Left ventricle myocardium inferior (tissue), 1 donor: ENCODE measurements at regions not wholly inside any gene's neighbourhood (a gene's known extent, or its start where the extent isn't known, plus 50 kb on each side); places are given as distances from the start of the nearest gene placed in this dataset.

Experiments used
- DNase-seq: peaks from one replicate; pipeline ENCODE4 v3.0.0-alpha.2; 2020
- H3K27ac ChIP-seq: fragments of 200-600 bp; replicated peaks from 2 replicates; pipeline ENCODE4 v1.8.0; 2021
- H3K27me3 ChIP-seq: fragments of 200-600 bp; 2 replicates; pipeline ENCODE4 v1.8.0; 2021; ENCODE audit warnings: low read depth
- H3K36me3 ChIP-seq: fragments of 200-600 bp; 2 replicates; pipeline ENCODE4 v1.8.0; 2021
- H3K4me1 ChIP-seq: fragments of 200-600 bp; 2 replicates; pipeline ENCODE4 v1.8.0; 2021
- H3K4me3 ChIP-seq: fragments of 200-600 bp; 2 replicates; pipeline ENCODE4 v1.8.0; 2021; ENCODE audit warnings: mild to moderate bottlenecking, moderate library complexity
- H3K9me3 ChIP-seq: fragments of 200-600 bp; replicated peaks from 2 replicates; pipeline ENCODE4 v1.8.0; 2021
- intact Hi-C: fragments of 100-400 bp; cut with micrococcal nuclease; formaldehyde crosslinking; loops from one replicate; pipeline ENCODE4 v1.11.0; 2022
- TF ChIP-seq, protein P1 (sequence below): fragments of 200-600 bp; IDR thresholded peaks from 2 replicates; pipeline ENCODE4 v1.8.0; 2021; ENCODE audit warnings: antibody characterized with exemption, mild to moderate bottlenecking, borderline replicate concordance
- donor health status: DM: no; HTN: yes; CAD: no; lungs with severe emphysema.

DNA sequence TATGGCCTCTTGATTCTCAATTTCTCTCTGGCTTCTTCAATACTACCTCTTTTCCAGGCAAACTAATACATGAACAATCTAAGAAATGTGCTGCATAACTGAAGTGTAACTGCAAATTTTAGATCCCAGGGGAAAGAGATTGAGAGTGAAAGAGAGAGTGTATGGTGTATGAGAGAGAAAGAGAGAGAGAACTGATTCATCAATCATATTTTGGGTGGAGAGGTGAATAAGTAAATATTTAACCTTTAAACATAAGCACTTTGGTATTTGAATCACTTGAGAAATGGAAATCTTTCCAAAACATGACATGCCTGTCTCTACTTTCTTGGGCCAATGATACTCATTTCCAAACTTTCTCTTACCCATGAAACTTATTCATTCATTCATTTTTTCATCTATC, 147.2 kb upstream of the DIPK2B start:
- no peak for DNase-seq
- H3K9me3 ChIP-seq: peaks cover 4% of the 10 kb centered on the region
- no peak overlapping the region for H3K4me3 ChIP-seq
- no peaks in the 10 kb centered on the region for H3K36me3 ChIP-seq
- H3K4me1 ChIP-seq: no peaks in the 10 kb centered on the region
- TF ChIP-seq, protein P1, sequence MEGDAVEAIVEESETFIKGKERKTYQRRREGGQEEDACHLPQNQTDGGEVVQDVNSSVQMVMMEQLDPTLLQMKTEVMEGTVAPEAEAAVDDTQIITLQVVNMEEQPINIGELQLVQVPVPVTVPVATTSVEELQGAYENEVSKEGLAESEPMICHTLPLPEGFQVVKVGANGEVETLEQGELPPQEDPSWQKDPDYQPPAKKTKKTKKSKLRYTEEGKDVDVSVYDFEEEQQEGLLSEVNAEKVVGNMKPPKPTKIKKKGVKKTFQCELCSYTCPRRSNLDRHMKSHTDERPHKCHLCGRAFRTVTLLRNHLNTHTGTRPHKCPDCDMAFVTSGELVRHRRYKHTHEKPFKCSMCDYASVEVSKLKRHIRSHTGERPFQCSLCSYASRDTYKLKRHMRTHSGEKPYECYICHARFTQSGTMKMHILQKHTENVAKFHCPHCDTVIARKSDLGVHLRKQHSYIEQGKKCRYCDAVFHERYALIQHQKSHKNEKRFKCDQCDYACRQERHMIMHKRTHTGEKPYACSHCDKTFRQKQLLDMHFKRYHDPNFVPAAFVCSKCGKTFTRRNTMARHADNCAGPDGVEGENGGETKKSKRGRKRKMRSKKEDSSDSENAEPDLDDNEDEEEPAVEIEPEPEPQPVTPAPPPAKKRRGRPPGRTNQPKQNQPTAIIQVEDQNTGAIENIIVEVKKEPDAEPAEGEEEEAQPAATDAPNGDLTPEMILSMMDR: no peak
- no peak overlapping the region for H3K27ac ChIP-seq
- intact Hi-C loops: no loop called here
- no peaks in the 10 kb centered on the region for H3K27me3 ChIP-seq

DNA sequence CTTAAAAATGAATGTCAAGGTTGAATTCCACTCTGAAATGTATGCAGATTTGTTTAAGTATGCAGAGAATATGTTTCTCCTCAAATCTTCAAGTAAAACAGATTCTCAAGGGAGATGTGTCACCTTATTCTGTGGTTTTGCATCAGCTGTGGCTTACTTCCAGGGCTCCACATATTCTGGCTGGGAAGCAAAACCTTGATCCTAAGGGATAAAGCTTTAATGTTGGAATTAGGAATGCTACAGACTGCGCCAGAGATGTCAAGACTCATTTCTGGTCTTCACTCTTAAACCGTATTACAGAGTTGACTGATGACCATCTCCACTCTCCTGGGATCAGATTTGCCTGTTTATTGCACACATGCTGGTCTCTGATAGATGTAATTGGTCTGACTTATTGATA, 143.9 kb upstream of the DIPK2B start:
- no peak overlapping the region for H3K27ac ChIP-seq
- no peaks in the 10 kb centered on the region for H3K36me3 ChIP-seq
- H3K4me1 ChIP-seq: no peaks in the 10 kb centered on the region
- no peak overlapping the region for H3K4me3 ChIP-seq
- TF ChIP-seq, protein P1: no peak
- no peaks in the 10 kb centered on the region for H3K9me3 ChIP-seq
- DNase-seq: no peak
- intact Hi-C loops: no loop called here
- H3K27me3 ChIP-seq: no peaks in the 10 kb centered on the region

DNA sequence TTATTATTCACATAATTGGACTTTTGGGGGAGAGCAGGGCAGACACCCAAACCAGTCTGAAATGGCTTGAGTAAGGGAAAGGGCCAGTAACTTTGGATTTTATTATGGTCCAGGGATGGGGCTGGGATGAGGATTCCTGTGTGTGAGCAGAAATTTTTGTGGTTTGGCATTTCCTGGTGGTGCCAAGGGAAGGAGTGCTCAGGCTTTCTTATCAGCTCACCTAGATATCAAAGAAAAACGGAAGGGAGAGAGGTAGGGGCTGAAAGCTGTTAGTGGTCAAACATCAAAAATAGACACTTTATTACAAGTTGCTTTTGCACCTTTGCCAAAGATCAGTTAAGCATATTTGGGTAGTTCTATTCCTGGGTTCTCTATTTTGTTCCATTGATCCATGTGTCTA, 128.5 kb upstream of the DIPK2B start:
- no peaks in the 10 kb centered on the region for H3K4me1 ChIP-seq
- no peak for DNase-seq
- TF ChIP-seq, protein P1: no peak
- no peaks in the 10 kb centered on the region for H3K36me3 ChIP-seq
- no peaks in the 10 kb centered on the region for H3K27me3 ChIP-seq
- no peak overlapping the region for H3K27ac ChIP-seq
- intact Hi-C loops: loop anchor here (10.0 kb wide), 1 partner anchor 1056 kb away; no protein-coding TSS in a partner anchor
- no peaks in the 10 kb centered on the region for H3K9me3 ChIP-seq
- H3K4me3 ChIP-seq: no peak overlapping the region

DNA sequence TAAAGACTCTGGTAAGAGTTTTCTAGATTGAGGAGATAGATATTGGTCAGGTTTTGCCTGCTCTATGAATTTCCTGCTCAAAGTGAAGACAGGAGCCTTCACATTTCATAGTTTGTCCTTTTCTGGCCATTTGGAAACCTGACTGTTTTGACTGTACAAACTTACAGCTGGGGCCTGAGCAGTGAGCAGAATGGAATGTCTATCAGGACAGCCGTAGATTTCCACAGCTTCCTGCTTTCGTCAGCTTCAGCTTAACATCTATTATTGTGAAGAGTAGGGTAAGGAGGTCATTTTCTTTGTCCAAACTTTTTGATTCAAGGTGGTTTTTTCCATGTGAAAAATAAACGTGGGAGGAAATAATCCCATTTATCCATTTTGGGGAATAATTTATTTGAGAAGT, 124.3 kb upstream of the DIPK2B start:
- H3K4me1 ChIP-seq: no peaks in the 10 kb centered on the region
- no peak for DNase-seq
- TF ChIP-seq, protein P1: no peak
- H3K27me3 ChIP-seq: no peaks in the 10 kb centered on the region
- H3K9me3 ChIP-seq: no peaks in the 10 kb centered on the region
- intact Hi-C loops: loop anchor here (10.0 kb wide), 1 partner anchor 1060 kb away; no protein-coding TSS in a partner anchor
- no peak overlapping the region for H3K4me3 ChIP-seq
- no peaks in the 10 kb centered on the region for H3K36me3 ChIP-seq
- no peak overlapping the region for H3K27ac ChIP-seq

DNA sequence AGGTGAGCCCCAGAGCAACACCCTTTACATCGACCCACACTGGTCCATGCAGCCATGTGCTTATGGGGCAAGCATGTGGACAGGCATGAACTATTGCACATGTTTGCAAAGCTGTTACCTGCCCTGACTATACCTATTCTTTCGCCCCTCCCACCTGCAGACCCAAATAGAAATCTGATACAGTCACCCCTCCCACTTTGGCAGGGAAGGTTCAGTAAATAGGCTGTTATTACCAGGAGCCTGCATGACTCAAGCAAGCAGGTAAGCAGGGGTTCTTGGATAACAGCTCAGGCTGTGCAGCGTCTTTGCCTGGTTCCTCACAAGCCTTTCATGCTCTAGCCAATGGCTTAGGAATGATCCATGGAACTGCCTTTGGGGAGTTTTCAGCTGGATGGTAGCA, 122.7 kb upstream of the DIPK2B start:
- H3K4me1 ChIP-seq: no peaks in the 10 kb centered on the region
- no peaks in the 10 kb centered on the region for H3K36me3 ChIP-seq
- TF ChIP-seq, protein P1: no peak
- intact Hi-C loops: loop anchor here (10.0 kb wide), 1 partner anchor 1061 kb away; no protein-coding TSS in a partner anchor
- H3K27me3 ChIP-seq: no peaks in the 10 kb centered on the region
- no peaks in the 10 kb centered on the region for H3K9me3 ChIP-seq
- H3K4me3 ChIP-seq: no peak overlapping the region
- DNase-seq: no peak
- no peak overlapping the region for H3K27ac ChIP-seq
